OCI-LY3 (cell line): ENCODE measurements at regions not wholly inside any gene's neighbourhood (a gene's known extent, or its start where the extent isn't known, plus 50 kb on each side); places are given as distances from the start of the nearest gene placed in this dataset.

ENCODE experiments used
- CTCF ChIP-seq: fragments of 200-600, 300-600 bp; sonication (generic); IDR thresholded peaks from 2 replicates; pipeline ENCODE4 v1.5.1; 2014; ENCODE audit warnings: antibody characterized with exemption, low read length, low read depth
- EZH2phosphoT487 ChIP-seq: fragments of 200-600 bp; shearing (Covaris generic); IDR thresholded peaks from 2 replicates; pipeline ENCODE4 v1.6.1; 2018; ENCODE audit warnings: antibody characterized with exemption, mixed run types, low read depth

GRCh38 chr1:5568321-5568720 lies 423.9 kb downstream of the NPHP4 start:
- no peak for TF ChIP-seq CTCF
- TF ChIP-seq EZH2phosphoT487 = no peak
